ENCODE measurements at regions not wholly inside any gene's neighbourhood (a gene's known extent, or its start where the extent isn't known, plus 50 kb on each side); places are given as distances from the start of the nearest gene placed in this dataset.

DNA sequence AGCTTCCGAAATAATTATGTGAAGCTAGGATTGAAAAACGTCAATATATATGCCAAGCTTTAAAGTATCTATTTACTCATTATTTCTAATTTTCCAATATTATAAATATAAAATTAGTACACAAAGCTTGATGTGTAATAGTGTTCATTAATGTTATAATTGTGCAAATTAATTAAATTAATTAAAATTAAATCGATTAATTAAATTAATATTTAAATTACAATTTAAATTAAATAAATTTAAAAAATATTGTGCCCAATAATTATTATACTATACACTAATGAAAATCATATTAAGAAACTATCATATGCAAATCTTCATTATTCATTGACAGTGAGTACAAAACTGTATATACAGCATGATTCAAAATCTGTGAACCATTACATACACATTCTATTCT lies 409.8 kb downstream of the FAM170A start:
- intact Hi-C loops (cut with micrococcal nuclease), result no loop called here
- H3K27ac Mint-ChIP-seq, result no peak overlapping the region
- no peaks in the 10 kb centered on the region for H3K27me3 ChIP-seq (ENCODE audit: control insufficient read depth in 2 of 2, insufficient read depth in 2 of 2, low read length in 2 of 2)
- H3K27ac ChIP-seq (ENCODE audit: low read depth in 1 of 2, low read length in 2 of 2), result no peak overlapping the region
- no peak overlapping the region for H2AFZ ChIP-seq (ENCODE audit: insufficient read depth, low read depth, low read length, poor library complexity, severe bottlenecking)
- H3K9me3 Mint-ChIP-seq, result no peaks in the 10 kb centered on the region
- no peak overlapping the region for H3K9ac ChIP-seq (ENCODE audit: insufficient read depth, low read length, poor library complexity, severe bottlenecking)
- H3K36me3 Mint-ChIP-seq, result no peaks in the 10 kb centered on the region
- no peaks in the 10 kb centered on the region for H3K79me2 ChIP-seq (ENCODE audit: insufficient read depth, low read length)
- H3K4me3 ChIP-seq (replicated peaks in 1 of 3; ENCODE audit: low read depth in 2 of 3, low read length in 3 of 3), result no peak overlapping the region
- no peak overlapping the region for H3K4me3 Mint-ChIP-seq
- no peaks in the 10 kb centered on the region for H3K9me3 ChIP-seq (replicated peaks in 1 of 2; ENCODE audit: control insufficient read depth in 1 of 2, insufficient read depth in 1 of 2, low read length in 2 of 2)
- no peaks in the 10 kb centered on the region for H3K36me3 ChIP-seq (replicated peaks in 1 of 2; ENCODE audit: control insufficient read depth in 1 of 2, insufficient read depth in 2 of 2, low read length in 2 of 2)
- TF ChIP-seq CTCF (IDR thresholded peaks at IDR 0.05), result no peak
- H3K27me3 Mint-ChIP-seq (ENCODE audit: low read depth in 3 of 3), result peaks cover 0 to 2% (median 1%) of the 10 kb centered on the region in 3 donors
- no CpG with 5 or more reads among the region's 3 CpGs for WGBS (ENCODE audit: insufficient coverage)
- H4K20me1 ChIP-seq (ENCODE audit: insufficient read depth, low read length), result no peaks in the 10 kb centered on the region
- H3K4me1 Mint-ChIP-seq, result peaks cover 23% of the 10 kb centered on the region
- peaks cover 20 to 37% of the 10 kb centered on the region in 2 donors for H3K4me1 ChIP-seq (ENCODE audit: control insufficient read depth in 1 of 2, insufficient read depth in 2 of 2, low read length in 2 of 2)
- H3K4me2 ChIP-seq (replicated peaks; ENCODE audit: extremely low read depth, low read length, poor library complexity, severe bottlenecking), result no peak overlapping the region
- DNase-seq, result no peak

GRCh38 chr5:120043431-120043830 lies 414.1 kb downstream of the FAM170A start:
- Histone ChIP-seq H3K79me2 (ENCODE audit: insufficient read depth, low read length) (no peaks in the 10 kb centered on the region), H3K36me3 (replicated peaks in 1 of 2; ENCODE audit: control insufficient read depth in 1 of 2, insufficient read depth in 2 of 2, low read length in 2 of 2) (no peaks in the 10 kb centered on the region), H3K27me3 (ENCODE audit: control insufficient read depth in 2 of 2, insufficient read depth in 2 of 2, low read length in 2 of 2) (no peaks in the 10 kb centered on the region), H4K20me1 (ENCODE audit: insufficient read depth, low read length) (no peaks in the 10 kb centered on the region), H3K4me1 (ENCODE audit: control insufficient read depth in 1 of 2, insufficient read depth in 2 of 2, low read length in 2 of 2) (peaks cover 6 to 20% of the 10 kb centered on the region in 2 donors), H3K27ac (ENCODE audit: low read depth in 1 of 2, low read length in 2 of 2) (no peak overlapping the region), H2AFZ (ENCODE audit: insufficient read depth, low read depth, low read length, poor library complexity, severe bottlenecking) (no peak overlapping the region), H3K9ac (ENCODE audit: insufficient read depth, low read length, poor library complexity, severe bottlenecking) (no peak overlapping the region), H3K4me3 (replicated peaks in 1 of 3; ENCODE audit: low read depth in 2 of 3, low read length in 3 of 3) (no peak overlapping the region), H3K4me2 (replicated peaks; ENCODE audit: extremely low read depth, low read length, poor library complexity, severe bottlenecking) (no peak overlapping the region), H3K9me3 (replicated peaks in 1 of 2; ENCODE audit: control insufficient read depth in 1 of 2, insufficient read depth in 1 of 2, low read length in 2 of 2) (no peaks in the 10 kb centered on the region)
- intact Hi-C loops (cut with micrococcal nuclease), result no loop called here
- Mint-ChIP-seq H3K9me3 (no peaks in the 10 kb centered on the region), H3K36me3 (no peaks in the 10 kb centered on the region), H3K4me1 (peaks cover 9% of the 10 kb centered on the region), H3K27me3 (ENCODE audit: low read depth in 3 of 3) (peaks cover 0 to 2% (median 0%) of the 10 kb centered on the region in 3 donors), H3K4me3 (no peak overlapping the region), H3K27ac (no peak overlapping the region)
- TF ChIP-seq CTCF (IDR thresholded peaks at IDR 0.05), result no peak
- peak in 2 of 3 donors; percentile 23 for DNase-seq
